Calu3 (cell line): ENCODE measurements at regions not wholly inside any gene's neighbourhood (a gene's known extent, or its start where the extent isn't known, plus 50 kb on each side); places are given as distances from the start of the nearest gene placed in this dataset.

Experiments used
- BruUV-seq: library from RNA; stranded (reverse); fragments of 400-500 nt; replicated peaks from 2 replicates; lab custom pipeline; 2021; lab: Mats Ljungman, UMichigan
- CTCF ChIA-PET: fragments of 300-600 bp; sonication (Branson Sonifier 250); formaldehyde crosslinking; loops from one replicate; lab custom pipeline; 2022; ENCODE audit warnings: antibody characterized with exemption; lab: Charles Lee
- DNase-seq: peaks from one replicate; pipeline ENCODE4 v3.0.0; 2022
- H3K27ac Mint-ChIP-seq: one replicate; pipeline ENCODE4 v1.8.0; 2022; ENCODE audit warnings: mixed read lengths; ENCODE audit not compliant: unreplicated experiment
- H3K27me3 Mint-ChIP-seq: one replicate; pipeline ENCODE4 v1.8.0; 2022; ENCODE audit warnings: mixed read lengths; ENCODE audit not compliant: unreplicated experiment
- H3K36me3 Mint-ChIP-seq: one replicate; pipeline ENCODE4 v1.8.0; 2022; ENCODE audit warnings: mild to moderate bottlenecking, moderate library complexity, mixed read lengths; ENCODE audit not compliant: insufficient read depth, unreplicated experiment
- H3K4me1 Mint-ChIP-seq: one replicate; pipeline ENCODE4 v1.8.0; 2022; ENCODE audit warnings: mild to moderate bottlenecking, low read depth, mixed read lengths; ENCODE audit not compliant: unreplicated experiment
- H3K4me3 Mint-ChIP-seq: one replicate; pipeline ENCODE4 v1.8.0; 2022; ENCODE audit warnings: mild to moderate bottlenecking, low read depth, moderate library complexity, mixed read lengths; ENCODE audit not compliant: unreplicated experiment
- H3K9me3 Mint-ChIP-seq: one replicate; pipeline ENCODE4 v1.8.0; 2022; ENCODE audit warnings: low read depth, mixed read lengths; ENCODE audit not compliant: unreplicated experiment
- CTCF ChIP-seq: fragments of 200-600 bp; IDR thresholded peaks from one replicate; pipeline ENCODE4 v1.8.0; 2022; ENCODE audit warnings: antibody characterized with exemption; ENCODE audit not compliant: unreplicated experiment
- intact Hi-C: fragments of 100-400 bp; cut with micrococcal nuclease; formaldehyde crosslinking; loops from one replicate; pipeline ENCODE4 v1.10.0; 2022; ENCODE audit not compliant: unreplicated experiment

- CTCF ChIA-PET: no interaction called here
- TF ChIP-seq CTCF: no peak
- H3K9me3 Mint-ChIP-seq: no peaks in the 10 kb centered on the region
- H3K36me3 Mint-ChIP-seq: no peaks in the 10 kb centered on the region
- no peak overlapping the region for H3K4me3 Mint-ChIP-seq
- intact Hi-C loops: no loop called here
- BruUV-seq: no TSS peak
- H3K4me1 Mint-ChIP-seq: no peaks in the 10 kb centered on the region
- DNase-seq: no peak
- H3K27me3 Mint-ChIP-seq: no peaks in the 10 kb centered on the region
- H3K27ac Mint-ChIP-seq: no peak overlapping the region
Observed at GRCh38 chr7:84941936-84942335, 244.9 kb downstream of the SEMA3D start.

GRCh38 chr7:84941291-84941690 is 245.6 kb downstream of the SEMA3D start:
- Mint-ChIP-seq H3K9me3 (no peaks in the 10 kb centered on the region), H3K36me3 (no peaks in the 10 kb centered on the region), H3K4me3 (no peak overlapping the region), H3K4me1 (no peaks in the 10 kb centered on the region), H3K27ac (no peak overlapping the region), H3K27me3 (no peaks in the 10 kb centered on the region)
- BruUV-seq: no TSS peak
- CTCF ChIA-PET: no interaction called here
- intact Hi-C loops: no loop called here
- no peak for DNase-seq
- no peak for TF ChIP-seq CTCF

GRCh38 chr7:84939888-84940287 is 247.0 kb downstream of the SEMA3D start:
- Mint-ChIP-seq H3K27me3 (no peaks in the 10 kb centered on the region), H3K4me3 (no peak overlapping the region), H3K9me3 (no peaks in the 10 kb centered on the region), H3K4me1 (no peaks in the 10 kb centered on the region), H3K27ac (no peak overlapping the region), H3K36me3 (no peaks in the 10 kb centered on the region)
- no peak for DNase-seq
- BruUV-seq: no TSS peak
- TF ChIP-seq CTCF: no peak
- intact Hi-C loops: no loop called here
- CTCF ChIA-PET: no interaction called here

GRCh38 chr7:84939442-84939841 is 247.4 kb downstream of the SEMA3D start:
- H3K27ac Mint-ChIP-seq: no peak overlapping the region
- CTCF ChIA-PET: no interaction called here
- no peak for TF ChIP-seq CTCF
- DNase-seq: no peak
- H3K27me3 Mint-ChIP-seq: no peaks in the 10 kb centered on the region
- H3K36me3 Mint-ChIP-seq: no peaks in the 10 kb centered on the region
- H3K9me3 Mint-ChIP-seq: no peaks in the 10 kb centered on the region
- intact Hi-C loops: no loop called here
- BruUV-seq: no TSS peak
- H3K4me3 Mint-ChIP-seq: no peak overlapping the region
- no peaks in the 10 kb centered on the region for H3K4me1 Mint-ChIP-seq
